IgD-negative memory B cell (primary cell): ENCODE measurements at regions not wholly inside any gene's neighbourhood (a gene's known extent, or its start where the extent isn't known, plus 50 kb on each side); places are given as distances from the start of the nearest gene placed in this dataset.

Experiments
- H3K27ac Mint-ChIP-seq, 3 donors: one replicate each; pipeline ENCODE4 v1.8.0; 2020 to 2022; ENCODE audit warnings: mild to moderate bottlenecking in 3 of 3, mixed read lengths in 3 of 3, moderate library complexity in 1 of 3
- H3K27me3 Mint-ChIP-seq: one replicate; pipeline ENCODE4 v1.8.0; 2021; ENCODE audit warnings: mixed read lengths
- H3K36me3 Mint-ChIP-seq: one replicate; pipeline ENCODE4 v1.8.0; 2020; ENCODE audit warnings: mild to moderate bottlenecking, mixed read lengths
- H3K4me1 Mint-ChIP-seq, 3 donors: one replicate each; pipeline ENCODE4 v1.8.0; 2020 to 2022; ENCODE audit warnings: mixed read lengths in 3 of 3, mild to moderate bottlenecking in 1 of 3
- H3K4me3 Mint-ChIP-seq, 4 donors: one replicate each; pipeline ENCODE4 v1.8.0; 2020 to 2022; ENCODE audit warnings: mild to moderate bottlenecking in 4 of 4, mixed read lengths in 4 of 4, moderate library complexity in 3 of 4
- H3K9me3 Mint-ChIP-seq, 3 donors: one replicate each; pipeline ENCODE4 v1.8.0; 2020 to 2021; ENCODE audit warnings: mixed read lengths in 3 of 3, mild to moderate bottlenecking in 1 of 3

DNA sequence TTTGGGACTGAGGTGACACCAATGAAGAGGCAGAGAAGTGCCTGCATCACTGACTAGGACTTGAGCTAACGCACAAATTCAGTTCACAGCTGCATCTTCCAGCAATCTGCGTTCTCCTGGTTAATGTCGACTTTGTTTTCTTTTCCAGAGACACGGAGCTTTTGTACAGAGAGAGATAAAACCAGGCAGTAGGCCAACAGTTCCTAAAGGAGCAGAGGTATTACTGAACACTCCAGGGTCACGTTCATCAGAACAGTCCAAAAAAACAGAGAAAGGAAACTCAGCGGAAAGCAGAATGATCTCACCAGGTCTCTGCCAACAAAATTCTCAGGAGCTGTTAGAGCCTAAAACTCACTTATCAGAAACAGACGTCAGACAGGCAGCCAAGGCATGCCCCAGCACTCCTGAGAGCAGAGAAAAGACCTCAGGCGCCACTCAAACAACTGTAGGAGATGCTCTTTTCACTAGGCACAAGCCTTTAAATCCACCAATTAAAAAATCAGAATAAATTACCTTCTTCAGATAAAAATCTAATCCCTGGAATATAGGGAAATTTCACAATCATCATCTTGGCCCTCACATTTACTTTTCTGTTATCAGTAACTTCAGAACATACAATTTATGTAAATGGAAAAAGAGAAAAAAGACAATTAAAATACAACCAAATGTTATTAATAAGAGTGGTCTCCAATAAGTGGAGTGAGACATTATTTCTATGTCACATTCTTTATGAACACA lies 95.9 kb upstream of the SPTBN1 start:
- H3K4me3 Mint-ChIP-seq, result no peak overlapping the region
- H3K27me3 Mint-ChIP-seq, result peaks cover 14% of the 10 kb centered on the region
- peak overlapping the region in 1 of 3 donors; percentile 34 for H3K27ac Mint-ChIP-seq
- peaks cover 0 to 3% (median 2%) of the 10 kb centered on the region in 3 donors for H3K9me3 Mint-ChIP-seq
- peaks cover 2% of the 10 kb centered on the region for H3K36me3 Mint-ChIP-seq
- H3K4me1 Mint-ChIP-seq, result peaks cover 0 to 2% (median 0%) of the 10 kb centered on the region in 3 donors

DNA sequence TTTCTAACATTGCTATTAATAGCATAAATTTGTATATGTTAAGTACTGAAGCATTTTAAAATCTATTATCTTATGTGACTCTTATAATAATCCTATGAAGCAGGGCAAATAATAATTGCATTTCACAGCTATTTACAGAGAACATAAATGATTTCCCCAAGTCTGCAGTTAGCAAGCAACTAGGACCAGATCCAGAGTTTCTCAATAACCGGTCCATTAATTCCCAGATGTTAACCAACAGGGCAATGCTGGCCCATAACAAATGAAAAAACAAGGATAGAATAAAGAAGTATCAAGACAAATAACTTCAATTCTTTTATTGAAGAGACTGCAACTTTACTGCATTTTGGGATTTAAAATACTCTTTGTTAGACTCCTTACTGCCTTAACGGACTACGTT lies 91.7 kb upstream of the SPTBN1 start:
- Mint-ChIP-seq H3K9me3 (peaks cover 12 to 21% (median 13%) of the 10 kb centered on the region in 3 donors), H3K4me1 (no peaks in the 10 kb centered on the region), H3K4me3 (no peak overlapping the region), H3K27ac (no peak overlapping the region), H3K27me3 (peaks cover 14% of the 10 kb centered on the region), H3K36me3 (peaks cover 2% of the 10 kb centered on the region)

DNA sequence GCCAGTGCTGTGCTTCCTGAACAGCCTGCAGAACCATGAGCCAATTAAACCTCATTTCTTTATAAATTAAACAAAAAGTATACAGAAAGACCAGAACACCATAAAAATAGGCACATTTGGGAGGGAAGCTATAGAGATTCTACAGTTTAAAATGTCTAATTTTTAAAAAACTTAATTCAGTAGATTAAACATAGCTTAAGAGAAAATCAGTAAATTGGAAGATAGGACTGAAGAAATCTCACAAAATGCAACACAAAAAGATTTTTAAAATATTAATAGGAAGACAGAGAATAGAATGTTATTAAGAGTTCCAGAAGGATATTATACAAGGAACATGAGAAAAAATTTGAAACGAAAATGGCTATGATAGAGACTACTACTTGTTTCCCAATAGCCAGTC lies 90.5 kb upstream of the SPTBN1 start:
- Mint-ChIP-seq H3K27ac (no peak overlapping the region), H3K4me3 (no peak overlapping the region), H3K36me3 (peaks cover 2% of the 10 kb centered on the region), H3K27me3 (peaks cover 12% of the 10 kb centered on the region), H3K9me3 (peaks cover 12 to 21% (median 13%) of the 10 kb centered on the region in 3 donors), H3K4me1 (no peaks in the 10 kb centered on the region)

DNA sequence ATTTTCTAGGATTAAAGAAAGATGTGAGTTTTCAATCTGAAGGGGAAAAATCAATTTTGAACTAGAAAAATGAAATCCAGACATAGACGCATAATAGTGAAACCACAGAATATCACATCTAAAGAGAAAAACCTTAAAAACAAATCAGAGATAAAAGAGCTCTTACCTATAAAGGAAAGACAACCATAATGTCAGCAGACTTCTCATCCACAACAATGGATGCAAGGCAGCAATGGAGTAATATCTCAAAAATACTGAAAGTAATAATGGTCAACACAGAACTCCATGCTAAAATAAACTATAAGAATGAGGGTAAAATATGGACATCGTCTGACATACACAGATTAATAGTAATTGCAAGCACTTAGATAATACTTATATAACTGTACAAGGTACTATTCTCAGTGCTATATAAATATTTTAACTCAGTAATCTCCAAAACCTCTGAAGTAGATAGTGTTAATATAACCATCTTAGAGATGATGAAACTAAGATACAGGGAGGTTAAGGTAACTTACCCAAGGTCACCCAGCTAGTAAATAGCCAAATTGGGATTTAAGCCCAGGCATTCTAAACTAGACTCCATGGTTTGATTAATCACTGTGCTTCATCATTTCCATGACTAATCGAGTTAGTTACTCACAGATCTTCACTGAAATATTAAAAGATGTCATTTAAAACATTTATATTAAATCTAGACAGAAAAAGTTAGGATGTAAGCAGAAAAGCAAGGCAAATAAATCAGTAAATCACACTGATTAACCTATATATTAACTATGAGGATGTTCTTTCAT lies 89.4 kb upstream of the SPTBN1 start:
- Mint-ChIP-seq H3K4me3 (no peak overlapping the region), H3K4me1 (no peaks in the 10 kb centered on the region), H3K27ac (no peak overlapping the region), H3K9me3 (peaks cover 12 to 21% (median 13%) of the 10 kb centered on the region in 3 donors), H3K27me3 (peaks cover 12% of the 10 kb centered on the region), H3K36me3 (peaks cover 2% of the 10 kb centered on the region)

DNA sequence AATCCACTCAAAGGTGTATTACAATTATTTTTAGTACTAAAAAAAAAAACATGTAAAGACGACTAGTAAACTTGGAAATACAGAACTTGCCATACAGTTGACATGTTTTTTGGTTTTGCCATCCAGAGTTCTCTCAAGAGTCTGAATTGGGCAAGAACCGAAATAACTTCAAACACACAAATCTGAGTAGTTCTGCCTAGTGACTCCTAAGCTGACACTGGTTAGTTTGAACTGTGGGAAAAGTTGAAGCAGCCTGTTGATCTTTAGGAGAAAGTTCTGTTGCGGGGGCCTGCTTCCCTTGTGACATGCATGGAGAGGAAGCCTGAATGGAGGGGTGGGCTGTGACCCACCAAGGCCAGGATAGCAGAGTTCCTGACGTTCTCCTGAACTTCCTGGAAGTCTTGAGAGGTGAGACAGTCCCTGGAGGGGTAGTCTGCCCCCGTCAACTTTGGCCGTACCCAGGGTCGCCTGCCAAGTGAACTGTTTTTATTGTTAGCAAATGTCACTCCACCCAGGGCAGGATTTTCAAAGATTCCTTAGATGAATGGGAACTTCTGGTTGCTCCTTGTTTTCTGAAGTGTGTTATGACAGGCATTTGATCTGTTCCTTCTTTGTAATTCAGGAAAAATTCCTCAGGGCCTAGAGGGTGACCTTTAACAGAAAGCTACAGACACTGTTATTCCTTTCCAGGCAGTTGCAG lies 85.6 kb upstream of the SPTBN1 start:
- peaks cover 10 to 21% (median 12%) of the 10 kb centered on the region in 3 donors for H3K9me3 Mint-ChIP-seq
- H3K4me3 Mint-ChIP-seq, result no peak overlapping the region
- H3K4me1 Mint-ChIP-seq, result no peaks in the 10 kb centered on the region
- peaks cover 3% of the 10 kb centered on the region for H3K27me3 Mint-ChIP-seq
- peaks cover 2% of the 10 kb centered on the region for H3K36me3 Mint-ChIP-seq
- H3K27ac Mint-ChIP-seq, result no peak overlapping the region

DNA sequence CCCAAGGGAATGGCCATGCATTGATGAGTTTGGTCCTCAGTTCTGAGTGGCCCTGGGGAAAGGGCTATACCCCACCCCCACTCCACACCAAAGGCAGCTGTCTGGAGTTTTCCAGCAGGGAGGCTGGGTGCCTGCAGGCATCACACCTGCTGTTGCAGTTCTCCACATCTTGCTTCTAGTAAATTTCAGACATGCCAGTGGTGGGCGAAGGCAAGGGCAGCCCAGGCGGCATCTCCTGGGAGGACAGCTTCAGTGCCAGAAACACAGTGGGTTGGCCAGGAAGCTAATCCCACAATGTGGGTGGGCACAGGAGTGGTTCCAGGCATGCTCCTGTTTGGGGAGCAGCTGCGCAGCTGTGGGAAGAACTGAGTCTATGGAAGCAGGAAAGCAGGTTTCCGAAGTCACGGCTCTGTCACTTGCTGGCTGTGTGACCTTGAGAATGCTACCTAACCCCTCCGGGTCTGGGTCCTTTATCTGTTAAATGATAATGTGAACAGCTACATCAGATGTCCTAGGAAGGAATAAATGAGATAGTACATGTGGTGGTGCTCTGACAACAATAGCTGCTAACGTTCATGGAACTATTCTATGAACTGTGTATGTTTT lies 84.6 kb upstream of the SPTBN1 start:
- Mint-ChIP-seq H3K9me3 (peaks cover 8 to 17% (median 9%) of the 10 kb centered on the region in 3 donors), H3K27ac (no peak overlapping the region), H3K4me3 (no peak overlapping the region)

DNA sequence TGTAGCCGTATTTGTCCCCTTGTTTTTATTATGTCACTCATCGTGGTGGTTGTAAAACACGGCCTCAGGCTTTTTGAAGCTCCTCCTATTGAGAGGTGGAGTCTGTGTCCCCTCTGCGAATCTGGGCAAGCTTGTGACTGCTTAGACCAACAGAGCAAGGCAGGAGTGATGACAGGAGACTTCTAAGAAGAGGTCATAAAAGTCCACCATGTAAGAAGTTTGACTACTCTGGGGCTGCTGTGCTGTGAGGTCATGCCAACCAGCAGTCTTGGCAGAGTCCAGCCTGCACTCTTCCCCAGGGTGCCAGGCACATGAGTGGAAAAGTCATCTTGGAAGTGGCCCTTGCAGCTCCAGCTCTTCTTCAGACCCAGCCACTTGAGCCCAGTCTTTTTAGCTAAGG lies 83.8 kb upstream of the SPTBN1 start:
- H3K4me3 Mint-ChIP-seq, result no peak overlapping the region
- no peaks in the 10 kb centered on the region for H3K4me1 Mint-ChIP-seq
- peaks cover 7 to 15% (median 9%) of the 10 kb centered on the region in 3 donors for H3K9me3 Mint-ChIP-seq
- H3K36me3 Mint-ChIP-seq, result peaks cover 2% of the 10 kb centered on the region
- no peak overlapping the region for H3K27ac Mint-ChIP-seq
- peaks cover 8% of the 10 kb centered on the region for H3K27me3 Mint-ChIP-seq

More for the DNA sequence above, 84.6 kb upstream of the SPTBN1 start:
- H3K36me3 Mint-ChIP-seq, result peaks cover 2% of the 10 kb centered on the region
- H3K27me3 Mint-ChIP-seq, result peaks cover 8% of the 10 kb centered on the region
- no peaks in the 10 kb centered on the region for H3K4me1 Mint-ChIP-seq

DNA sequence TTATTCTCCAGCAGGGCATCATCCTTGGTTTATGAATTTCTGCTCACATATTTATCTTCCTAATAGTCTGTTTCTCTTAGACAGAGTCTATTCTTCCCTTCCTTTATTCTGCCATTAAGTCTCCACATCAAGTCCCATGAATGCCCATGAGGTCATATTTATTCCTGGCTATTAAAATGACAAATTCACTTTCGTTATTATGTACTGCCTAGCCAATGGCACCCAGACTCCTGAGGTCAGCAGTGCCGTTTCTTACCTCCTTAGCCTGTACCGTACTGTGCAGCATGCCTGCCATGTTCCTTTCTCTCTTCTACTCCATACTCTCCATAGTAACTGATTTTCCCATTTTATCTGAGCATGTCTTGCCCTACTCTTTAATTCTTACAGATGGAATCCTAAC lies 82.3 kb upstream of the SPTBN1 start:
- Mint-ChIP-seq H3K27ac (no peak overlapping the region), H3K36me3 (no peaks in the 10 kb centered on the region), H3K9me3 (peaks cover 3 to 4% (median 3%) of the 10 kb centered on the region in 3 donors), H3K4me1 (no peaks in the 10 kb centered on the region), H3K27me3 (peaks cover 8% of the 10 kb centered on the region), H3K4me3 (no peak overlapping the region)

DNA sequence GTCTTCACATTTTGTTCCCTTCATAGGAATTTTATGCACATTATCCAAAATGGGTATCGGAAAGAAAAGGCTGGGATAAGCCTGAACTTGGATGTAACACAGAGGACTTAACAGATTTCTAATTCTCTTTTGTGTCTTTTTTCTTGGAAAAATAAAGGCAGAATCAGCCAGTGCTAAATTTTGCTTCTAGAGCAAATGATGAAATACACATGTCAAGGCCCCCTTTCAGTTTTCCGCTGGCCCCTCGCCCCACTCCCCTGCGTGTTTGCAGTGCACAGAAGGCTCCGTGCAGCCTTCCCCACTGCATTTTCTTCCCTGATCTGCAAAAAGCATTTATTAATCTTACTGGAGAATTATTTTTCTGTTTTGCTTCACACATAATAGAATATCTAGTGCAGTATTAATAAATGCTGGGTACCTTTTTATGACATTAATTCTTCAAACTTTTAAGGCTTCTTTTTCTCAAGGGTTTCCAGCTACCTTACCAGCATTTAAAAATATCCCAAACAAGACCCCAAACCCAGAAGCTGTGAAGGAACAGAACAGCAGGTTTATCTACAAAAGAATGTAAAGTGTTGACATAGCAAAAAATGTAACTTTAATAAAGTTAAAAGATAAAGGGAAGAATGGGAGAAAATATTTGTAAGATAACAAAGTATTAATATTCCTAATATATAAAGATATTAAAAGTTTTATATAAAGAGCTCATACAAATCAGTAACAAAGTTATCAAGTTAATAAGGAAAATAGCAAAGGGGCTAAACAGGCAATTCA lies 81.3 kb upstream of the SPTBN1 start:
- H3K27ac Mint-ChIP-seq, result no peak overlapping the region
- H3K9me3 Mint-ChIP-seq, result peaks cover 0 to 3% (median 0%) of the 10 kb centered on the region in 3 donors
- no peaks in the 10 kb centered on the region for H3K36me3 Mint-ChIP-seq
- H3K4me3 Mint-ChIP-seq, result no peak overlapping the region
- H3K4me1 Mint-ChIP-seq, result no peaks in the 10 kb centered on the region
- H3K27me3 Mint-ChIP-seq, result peaks cover 6% of the 10 kb centered on the region

DNA sequence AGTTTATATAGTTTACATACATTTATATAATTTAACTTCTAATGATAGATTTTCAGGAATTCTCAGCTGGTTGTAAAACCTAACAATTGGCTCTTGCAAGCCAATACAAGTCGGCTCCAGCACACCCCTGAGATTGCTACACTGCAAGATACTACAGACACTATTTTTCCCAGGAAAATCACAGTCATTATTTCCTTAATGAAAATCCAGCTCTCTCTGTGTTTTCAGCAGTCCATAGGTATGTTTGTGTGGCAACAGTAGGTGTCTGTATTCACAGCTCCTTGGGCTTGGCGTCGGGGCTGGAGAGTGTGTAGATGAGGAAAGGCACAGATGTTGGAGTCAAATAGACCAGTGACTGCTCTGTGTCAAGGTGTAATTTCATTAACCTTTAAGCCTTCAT lies 78.7 kb upstream of the SPTBN1 start:
- Mint-ChIP-seq H3K36me3 (no peaks in the 10 kb centered on the region), H3K4me1 (no peaks in the 10 kb centered on the region), H3K4me3 (no peak overlapping the region), H3K27me3 (peaks cover 9% of the 10 kb centered on the region), H3K9me3 (peaks cover 0 to 3% (median under 1%) of the 10 kb centered on the region in 3 donors), H3K27ac (no peak overlapping the region)

DNA sequence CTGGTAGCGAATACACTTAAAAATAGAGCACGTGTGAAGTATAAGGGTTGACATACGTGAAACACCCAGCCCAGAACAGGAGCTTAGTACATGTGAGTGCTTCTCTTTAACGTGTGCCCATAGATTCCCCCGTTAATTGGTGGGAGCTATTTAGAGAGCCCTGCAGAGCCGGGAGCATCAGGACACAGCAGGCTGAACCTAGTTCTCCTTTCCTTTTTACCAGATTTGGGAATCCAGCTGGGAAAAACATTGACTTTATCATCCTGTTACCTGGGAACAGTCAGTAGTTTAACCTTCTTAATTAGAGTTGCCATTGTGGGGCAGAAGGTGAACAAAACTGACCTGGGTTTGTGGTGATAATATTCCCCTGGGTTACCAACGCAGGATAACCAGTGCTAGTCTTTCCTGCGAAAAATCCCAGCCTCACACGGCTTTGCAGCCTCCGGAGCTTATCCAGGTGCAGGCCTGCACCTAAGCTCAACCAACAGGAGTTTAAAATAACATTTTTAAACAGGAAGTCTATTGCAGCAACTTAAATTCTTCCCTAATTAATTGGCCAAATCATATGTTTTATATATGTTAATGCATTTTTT lies 78.1 kb upstream of the SPTBN1 start:
- no peak overlapping the region for H3K27ac Mint-ChIP-seq
- peaks cover 0 to 2% (median 1%) of the 10 kb centered on the region in 3 donors for H3K9me3 Mint-ChIP-seq

DNA sequence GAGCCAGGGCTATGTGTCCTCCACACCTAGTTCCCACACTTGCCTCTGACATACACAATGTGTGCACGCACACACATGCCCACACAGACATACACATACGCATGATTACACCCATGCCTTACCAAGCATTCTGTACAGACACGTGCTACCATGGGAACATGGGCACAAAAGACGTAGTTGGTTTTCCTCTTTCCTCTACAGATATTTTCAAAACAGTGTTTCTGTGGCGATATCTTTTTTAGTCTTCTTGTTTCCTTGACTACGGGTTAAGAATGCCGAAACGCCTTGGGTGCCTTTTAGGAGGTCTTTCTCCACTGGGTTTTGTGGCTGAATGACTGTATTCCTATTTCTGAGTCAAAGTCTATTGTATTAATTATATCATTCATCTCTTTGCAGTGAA lies 75.5 kb upstream of the SPTBN1 start:
- no peak overlapping the region for H3K4me3 Mint-ChIP-seq
- H3K27ac Mint-ChIP-seq, result no peak overlapping the region
- no peaks in the 10 kb centered on the region for H3K4me1 Mint-ChIP-seq
- H3K36me3 Mint-ChIP-seq, result peaks cover 2% of the 10 kb centered on the region
- H3K9me3 Mint-ChIP-seq, result peaks cover 0 to 2% (median 1%) of the 10 kb centered on the region in 3 donors
- peaks cover 9% of the 10 kb centered on the region for H3K27me3 Mint-ChIP-seq

More for the DNA sequence above, 78.1 kb upstream of the SPTBN1 start:
- H3K27me3 Mint-ChIP-seq, result peaks cover 9% of the 10 kb centered on the region
- H3K4me3 Mint-ChIP-seq, result no peak overlapping the region
- peaks cover under 1% of the 10 kb centered on the region for H3K36me3 Mint-ChIP-seq
- H3K4me1 Mint-ChIP-seq, result no peaks in the 10 kb centered on the region

DNA sequence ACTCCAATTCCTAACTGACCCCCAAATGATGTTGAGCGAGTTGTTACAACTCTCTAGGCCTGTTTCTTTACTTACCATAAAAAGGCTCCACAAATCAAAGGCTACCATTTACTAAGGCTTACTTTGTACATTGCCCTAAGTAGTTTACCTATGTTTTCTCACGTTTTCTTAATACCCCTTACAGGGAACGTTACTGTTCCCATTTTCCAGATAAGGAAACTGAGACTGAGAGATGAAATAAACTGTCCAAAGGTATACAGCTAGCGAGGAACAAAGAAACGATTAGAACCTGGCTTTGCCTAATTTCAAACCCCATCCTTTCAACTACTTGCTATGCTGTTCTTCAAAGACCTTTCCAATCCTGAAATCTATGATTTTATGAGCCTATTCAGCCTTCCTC lies 74.8 kb upstream of the SPTBN1 start:
- Mint-ChIP-seq H3K27ac (no peak overlapping the region), H3K4me3 (no peak overlapping the region), H3K36me3 (peaks cover 2% of the 10 kb centered on the region), H3K9me3 (peaks cover 0 to 2% (median 1%) of the 10 kb centered on the region in 3 donors), H3K27me3 (peaks cover 5% of the 10 kb centered on the region), H3K4me1 (no peaks in the 10 kb centered on the region)

DNA sequence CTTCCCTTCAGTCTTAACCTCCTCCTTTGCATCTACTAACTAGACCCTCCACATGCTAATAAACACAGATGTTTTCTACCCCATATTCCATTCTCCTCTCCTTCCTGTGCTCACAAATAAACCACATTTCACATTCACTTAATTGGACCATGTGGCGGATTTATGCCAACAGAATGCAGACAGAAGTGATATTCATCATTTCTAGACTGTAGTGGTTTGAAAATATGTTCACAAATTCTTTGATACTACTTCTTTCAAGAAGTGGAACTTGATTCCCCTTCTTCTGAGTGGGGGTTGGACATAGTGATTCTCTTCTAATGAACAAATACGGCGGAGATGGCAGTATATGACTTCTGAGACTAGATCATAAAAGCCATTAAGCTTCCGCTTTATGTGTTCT lies 73.5 kb upstream of the SPTBN1 start:
- Mint-ChIP-seq H3K27me3 (peaks cover 2% of the 10 kb centered on the region), H3K9me3 (peaks cover 0 to 2% (median 0%) of the 10 kb centered on the region in 3 donors), H3K4me1 (no peaks in the 10 kb centered on the region), H3K4me3 (no peak overlapping the region), H3K27ac (no peak overlapping the region), H3K36me3 (peaks cover 2% of the 10 kb centered on the region)
